SK-N-MC (cell line): ENCODE measurements at regions not wholly inside any gene's neighbourhood (a gene's known extent, or its start where the extent isn't known, plus 50 kb on each side); places are given as distances from the start of the nearest gene placed in this dataset.

Experiments
- DNase-seq: peaks from one replicate; pipeline ENCODE4 v3.0.0-alpha.2; 2011; ENCODE audit warnings: low read depth, low spot score
- H3K27ac ChIP-seq: fragments of 200-600 bp; sonication (generic); 2 replicates; pipeline ENCODE4 v1.5.1; 2016; ENCODE audit warnings: mixed run types
- H3K36me3 ChIP-seq: fragments of 200-600 bp; sonication (generic); 2 replicates; pipeline ENCODE4 v1.6.1; 2017; ENCODE audit warnings: antibody characterized with exemption, low read length, mixed read lengths; ENCODE audit not compliant: insufficient read depth
- H3K4me3 ChIP-seq: fragments of 200-600 bp; sonication (generic); 2 replicates; pipeline ENCODE4 v1.5.1; 2016
- H3K9ac ChIP-seq: fragments of 200-600 bp; sonication (generic); 2 replicates; pipeline ENCODE4 v1.8.0; 2017; ENCODE audit warnings: mixed run types, mixed read lengths; ENCODE audit not compliant: insufficient read length
- H3K9me3 ChIP-seq: fragments of 200-600 bp; sonication (generic); 2 replicates; pipeline ENCODE4 v1.6.1; 2017; ENCODE audit warnings: low read depth, mild to moderate bottlenecking, antibody characterized with exemption, low read length, moderate library complexity, mixed read lengths
- EZH2 ChIP-seq: fragments of 200-600 bp; sonication (generic); IDR thresholded peaks from one replicate; pipeline ENCODE4 v1.6.1; 2017; ENCODE audit warnings: antibody characterized with exemption
- FOXP2 ChIP-seq: optimal IDR thresholded peaks from 2 replicates; pipeline ENCODE3; 2011; ENCODE audit warnings: mild to moderate bottlenecking, moderate library complexity; ENCODE audit not compliant: insufficient read depth; ENCODE audit errors: extremely low read length, control extremely low read depth
- POLR2AphosphoS5 ChIP-seq: IDR thresholded peaks from 2 replicates; pipeline ENCODE4 v1.6.1; 2012; ENCODE audit warnings: mild to moderate bottlenecking, low read depth, low read length, borderline replicate concordance

DNA sequence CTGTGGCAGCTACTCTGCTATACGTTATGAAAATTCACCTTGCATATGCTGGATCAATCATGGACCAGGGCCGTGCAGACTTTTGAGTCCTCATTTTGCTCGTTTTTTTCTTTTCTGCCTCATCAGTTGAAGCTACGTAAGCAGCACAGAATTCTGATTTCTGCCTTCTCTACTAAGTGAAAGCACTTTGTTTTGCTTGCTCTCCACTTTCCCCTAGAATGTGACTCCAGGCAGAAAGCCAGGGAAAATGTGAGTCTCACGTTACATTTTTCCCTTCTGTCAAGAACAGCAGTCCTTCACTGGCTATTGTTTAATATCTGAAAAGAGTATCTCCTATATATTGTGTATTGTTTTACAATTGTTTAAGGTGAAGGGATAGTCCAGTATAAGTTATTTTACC is 1840.1 kb downstream of the PCDH7 start:
- Histone ChIP-seq H3K9ac (no peak overlapping the region), H3K36me3 (no peaks in the 10 kb centered on the region), H3K27ac (no peak overlapping the region), H3K4me3 (no peak overlapping the region), H3K9me3 (no peaks in the 10 kb centered on the region)
- DNase-seq = no peak
- no peak for TF ChIP-seq EZH2

- H3K4me3 ChIP-seq = no peak overlapping the region
- H3K9ac ChIP-seq = no peak overlapping the region
- DNase-seq = no peak
- TF ChIP-seq EZH2 (no peak), FOXP2 (no peak), POLR2AphosphoS5 (no peak)
- no peaks in the 10 kb centered on the region for H3K9me3 ChIP-seq
- H3K36me3 ChIP-seq = no peaks in the 10 kb centered on the region
- no peak overlapping the region for H3K27ac ChIP-seq
Observed at GRCh38 chr4:32562010-32562409, 1841.8 kb downstream of the PCDH7 start.

DNA sequence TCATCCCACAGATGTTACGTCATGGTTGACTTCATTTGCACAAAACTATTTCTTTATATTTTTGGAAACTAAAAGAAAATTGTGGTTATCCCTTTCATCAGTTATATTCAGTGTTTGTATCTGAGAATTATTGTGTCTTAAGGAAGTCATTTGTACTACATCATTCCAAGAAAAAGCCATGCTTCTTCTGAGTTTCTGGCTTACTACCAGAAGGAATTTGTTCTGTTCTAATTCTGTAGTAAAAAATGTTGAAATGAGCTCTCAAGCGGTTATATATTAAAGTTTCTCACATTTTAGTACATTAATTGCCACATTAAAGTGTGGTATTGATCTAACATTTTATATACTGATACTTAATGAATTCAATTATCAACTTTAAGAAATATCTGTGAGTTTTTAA is 1844.5 kb downstream of the PCDH7 start:
- no peak for DNase-seq
- no peaks in the 10 kb centered on the region for H3K9me3 ChIP-seq
- no peak for TF ChIP-seq EZH2
- TF ChIP-seq FOXP2 = no peak
- no peak for TF ChIP-seq POLR2AphosphoS5
- H3K36me3 ChIP-seq = no peaks in the 10 kb centered on the region
- H3K9ac ChIP-seq = no peak overlapping the region
- no peak overlapping the region for H3K27ac ChIP-seq
- no peak overlapping the region for H3K4me3 ChIP-seq

DNA sequence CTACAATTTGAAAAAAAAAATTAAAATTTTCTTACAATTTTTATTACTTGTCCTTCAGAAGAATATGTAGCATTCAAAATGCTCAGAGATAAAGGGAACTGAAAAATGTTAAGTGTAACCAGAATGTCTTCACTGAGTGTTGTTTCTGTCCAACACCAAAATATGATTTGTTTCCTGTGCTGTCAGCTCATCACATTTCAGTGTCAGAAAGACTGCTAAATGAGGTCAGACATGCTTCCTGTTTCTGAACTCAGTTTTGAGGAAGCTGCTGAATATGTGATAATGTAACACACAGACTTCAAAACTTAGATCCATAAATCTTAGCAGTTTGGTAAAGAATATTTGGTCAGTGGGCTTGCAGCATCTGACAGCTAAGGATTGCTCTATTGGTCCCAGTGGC is 1849.7 kb downstream of the PCDH7 start:
- DNase-seq = no peak
- no peaks in the 10 kb centered on the region for H3K36me3 ChIP-seq
- no peak overlapping the region for H3K9ac ChIP-seq
- no peak overlapping the region for H3K27ac ChIP-seq
- H3K9me3 ChIP-seq = no peaks in the 10 kb centered on the region
- H3K4me3 ChIP-seq = no peak overlapping the region
- TF ChIP-seq EZH2 (no peak), FOXP2 (no peak), POLR2AphosphoS5 (no peak)

- no peaks in the 10 kb centered on the region for H3K36me3 ChIP-seq
- H3K9me3 ChIP-seq = no peaks in the 10 kb centered on the region
- no peak for DNase-seq
Observed at GRCh38 chr4:32572366-32572765, 1852.2 kb downstream of the PCDH7 start.

DNA sequence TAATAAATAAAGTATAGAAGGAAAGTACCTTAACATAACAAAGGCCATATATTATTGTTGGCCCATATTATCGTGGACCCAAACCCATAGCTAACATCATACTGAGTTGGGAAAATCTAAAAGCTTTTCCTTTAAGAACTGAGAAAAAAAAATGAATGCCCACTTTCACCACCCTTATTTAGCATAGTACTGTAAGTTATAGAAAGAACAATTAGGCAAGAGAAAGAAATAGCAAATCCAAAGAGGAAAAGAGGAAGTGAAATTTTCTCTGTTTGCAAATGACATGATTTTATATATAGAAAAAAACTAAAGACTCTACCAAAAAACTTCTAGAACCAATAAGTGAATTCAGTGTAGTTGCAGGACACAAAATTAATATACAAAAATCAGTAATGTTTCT is 1854.6 kb downstream of the PCDH7 start:
- H3K9ac ChIP-seq = no peak overlapping the region
- H3K27ac ChIP-seq = no peak overlapping the region
- no peaks in the 10 kb centered on the region for H3K36me3 ChIP-seq
- H3K9me3 ChIP-seq = no peaks in the 10 kb centered on the region
- H3K4me3 ChIP-seq = no peak overlapping the region
- DNase-seq = no peak
- TF ChIP-seq FOXP2 (no peak), POLR2AphosphoS5 (no peak), EZH2 (no peak)

More at GRCh38 chr4:32572366-32572765, 1852.2 kb downstream of the PCDH7 start:
- no peak overlapping the region for H3K4me3 ChIP-seq
- no peak overlapping the region for H3K27ac ChIP-seq
- TF ChIP-seq FOXP2 = no peak
- no peak for TF ChIP-seq EZH2
- TF ChIP-seq POLR2AphosphoS5 = no peak
- H3K9ac ChIP-seq = no peak overlapping the region

GRCh38 chr4:32589097-32589496 is 1868.9 kb downstream of the PCDH7 start:
- no peak overlapping the region for H3K4me3 ChIP-seq
- TF ChIP-seq EZH2 (no peak), FOXP2 (no peak), POLR2AphosphoS5 (no peak)
- H3K9ac ChIP-seq = no peak overlapping the region
- H3K27ac ChIP-seq = no peak overlapping the region
- H3K9me3 ChIP-seq = no peaks in the 10 kb centered on the region
- DNase-seq = no peak
- no peaks in the 10 kb centered on the region for H3K36me3 ChIP-seq

GRCh38 chr4:32589853-32590252 is 1869.7 kb downstream of the PCDH7 start:
- H3K27ac ChIP-seq = no peak overlapping the region

GRCh38 chr4:32597354-32597753 is 1877.2 kb downstream of the PCDH7 start:
- Histone ChIP-seq H3K36me3 (no peaks in the 10 kb centered on the region), H3K9me3 (no peaks in the 10 kb centered on the region), H3K27ac (no peak overlapping the region), H3K9ac (no peak overlapping the region), H3K4me3 (no peak overlapping the region)
- no peak for DNase-seq
- no peak for TF ChIP-seq EZH2
- TF ChIP-seq FOXP2 = no peak
- no peak for TF ChIP-seq POLR2AphosphoS5

More at GRCh38 chr4:32589853-32590252, 1869.7 kb downstream of the PCDH7 start:
- no peaks in the 10 kb centered on the region for H3K36me3 ChIP-seq
- no peak overlapping the region for H3K9ac ChIP-seq
- H3K4me3 ChIP-seq = no peak overlapping the region
- no peaks in the 10 kb centered on the region for H3K9me3 ChIP-seq
- TF ChIP-seq EZH2 (no peak), FOXP2 (no peak), POLR2AphosphoS5 (no peak)
- no peak for DNase-seq
